NCI-H128 (cell line): ENCODE measurements at regions not wholly inside any gene's neighbourhood (a gene's known extent, or its start where the extent isn't known, plus 50 kb on each side); places are given as distances from the start of the nearest gene placed in this dataset.

Experiments
- DNase-seq: peaks from one replicate; lab custom pipeline; 2025; ENCODE audit not compliant: unreplicated experiment; lab: John Stamatoyannopoulos, UW

- DNase-seq, result no peak
Measured at GRCh38 chr1:29836651-29837646, 600.6 kb downstream of the PTPRU start.

- DNase-seq, result no peak
Measured at GRCh38 chr1:29835874-29836273, 599.6 kb downstream of the PTPRU start.

DNA sequence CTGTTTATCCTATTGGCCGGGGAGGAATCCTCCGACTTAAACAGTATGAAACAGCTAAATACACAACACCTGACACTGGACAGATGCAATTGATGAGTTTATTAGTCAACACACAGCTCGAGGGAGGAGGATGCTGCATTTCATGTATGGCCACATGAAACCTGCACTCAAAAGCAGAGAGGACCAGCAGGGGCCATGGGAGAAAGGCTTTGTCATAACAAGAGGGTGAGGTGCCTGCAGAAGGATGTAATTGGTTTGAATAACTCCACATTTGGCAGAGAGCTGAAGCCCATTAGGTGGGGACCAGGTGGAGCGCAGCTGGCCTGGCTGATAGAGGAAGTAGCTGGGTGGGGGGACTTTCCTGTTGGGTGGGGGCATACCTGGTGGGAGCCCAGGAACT lies 599.1 kb downstream of the PTPRU start:
- DNase-seq, result peak; percentile 55

DNA sequence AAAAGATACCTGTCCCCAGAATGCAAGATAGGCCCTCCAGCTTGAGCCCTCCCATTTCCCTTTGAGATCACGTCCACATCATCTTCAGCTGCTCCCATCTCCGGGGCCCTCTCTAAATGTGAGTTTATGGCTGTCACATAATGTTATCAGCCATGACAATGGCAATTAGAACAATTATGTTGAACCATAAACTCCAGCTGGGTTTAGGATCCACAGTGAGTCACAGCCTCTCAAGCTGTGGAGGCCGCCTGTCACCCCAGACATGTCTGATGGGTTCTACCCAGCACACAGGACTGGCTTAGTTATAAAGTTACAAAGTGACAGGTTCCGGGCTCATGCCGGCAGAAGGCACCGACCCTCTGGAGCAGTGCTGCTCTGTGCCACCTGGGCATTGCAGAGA lies 597.3 kb downstream of the PTPRU start:
- no peak for DNase-seq

DNA sequence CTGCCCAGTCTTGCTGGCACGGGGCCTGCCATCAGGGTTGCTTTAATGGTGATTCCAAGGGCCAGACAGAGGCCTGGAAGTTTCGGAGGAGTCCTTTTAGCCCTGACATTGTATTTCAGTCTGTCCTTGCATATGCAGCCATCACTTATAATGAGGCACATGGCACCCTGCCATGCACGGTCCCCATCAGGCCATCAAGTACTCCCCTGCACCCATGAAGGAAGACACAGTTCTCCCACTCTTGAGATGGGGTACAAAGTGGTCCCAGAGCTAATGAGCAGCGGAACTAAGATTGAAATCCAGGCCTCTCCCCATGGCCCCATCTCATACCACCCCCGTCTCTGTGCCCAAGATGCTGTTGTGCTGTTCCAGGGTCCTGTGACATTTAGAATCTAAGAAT lies 596.6 kb downstream of the PTPRU start:
- no peak for DNase-seq

- DNase-seq, result no peak
Measured at GRCh38 chr1:29832471-29832870, 596.1 kb downstream of the PTPRU start.

GRCh38 chr1:29831500-29832117 lies 595.3 kb downstream of the PTPRU start:
- DNase-seq, result no peak

DNA sequence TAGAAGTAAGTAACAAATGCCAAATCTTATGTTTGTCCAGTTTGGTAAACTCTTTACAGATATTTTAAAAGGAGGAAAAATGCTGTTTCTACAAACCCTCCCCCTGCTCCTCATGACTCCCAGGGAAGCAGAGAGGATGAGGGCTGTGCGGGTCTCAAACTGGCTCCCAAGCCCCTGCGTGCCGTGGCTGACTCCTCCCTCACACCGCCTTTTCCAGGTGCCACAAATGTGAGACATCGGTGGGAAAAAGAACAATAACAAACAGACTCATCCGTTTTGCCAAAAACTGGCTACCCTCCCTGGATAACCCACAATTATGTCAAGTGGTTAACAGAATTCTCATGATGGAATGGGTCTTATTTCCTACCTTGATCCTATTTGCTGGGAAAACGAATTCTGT lies 594.6 kb downstream of the PTPRU start:
- no peak for DNase-seq

DNA sequence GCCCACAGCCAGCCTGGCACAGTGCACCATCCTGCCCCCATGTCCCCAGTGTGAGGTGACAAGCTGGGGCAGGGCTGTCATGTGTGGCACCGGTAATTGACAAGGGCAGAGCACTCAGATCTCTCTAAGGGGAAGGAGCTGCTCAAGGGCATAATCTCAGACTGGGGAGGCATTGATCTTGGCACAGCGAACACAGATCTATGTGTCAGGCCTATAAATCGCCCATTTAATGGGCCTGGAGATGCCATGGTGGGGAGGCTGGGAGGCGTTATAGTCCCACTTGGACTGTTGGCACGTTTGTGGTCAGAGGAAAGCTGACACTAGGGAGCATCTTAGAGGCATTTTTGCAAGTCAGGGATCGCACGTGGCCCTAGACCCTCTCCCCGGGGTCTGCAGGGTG lies 594.1 kb downstream of the PTPRU start:
- no peak for DNase-seq

GRCh38 chr1:29829448-29830344 lies 593.4 kb downstream of the PTPRU start:
- DNase-seq, result no peak

GRCh38 chr1:29828526-29829447 lies 592.5 kb downstream of the PTPRU start:
- DNase-seq, result no peak

- no peak for DNase-seq
Measured at GRCh38 chr1:29827801-29828525, 591.6 kb downstream of the PTPRU start.

DNA sequence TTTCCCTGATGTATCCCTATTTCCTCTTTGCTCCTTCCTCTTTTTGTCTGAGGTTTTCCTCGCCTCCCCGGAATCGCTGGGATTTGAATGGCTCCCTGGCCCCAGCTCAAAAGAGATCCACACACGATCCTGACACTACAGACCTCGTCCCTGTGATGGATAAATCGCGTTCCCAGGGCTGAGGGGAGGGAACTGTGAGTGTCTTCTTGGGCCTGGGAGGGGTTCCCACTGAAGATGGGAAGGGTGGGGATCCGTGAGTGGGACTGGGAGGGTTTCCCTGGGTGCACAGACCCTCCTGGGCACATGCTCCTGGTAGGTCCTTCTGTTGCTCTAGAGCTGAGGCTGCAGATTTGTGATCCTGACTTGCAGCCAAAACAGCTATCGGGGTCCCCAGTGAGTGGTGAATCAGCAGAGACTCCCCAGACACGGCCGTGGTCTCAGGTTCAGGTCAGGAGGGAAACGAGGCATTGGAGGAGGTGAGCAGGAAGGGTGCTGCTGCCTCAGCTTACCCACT lies 591.0 kb downstream of the PTPRU start:
- DNase-seq, result no peak

- no peak for DNase-seq
Measured at GRCh38 chr1:29826646-29827045, 590.3 kb downstream of the PTPRU start.

GRCh38 chr1:29825941-29826415 lies 589.7 kb downstream of the PTPRU start:
- DNase-seq, result no peak

DNA sequence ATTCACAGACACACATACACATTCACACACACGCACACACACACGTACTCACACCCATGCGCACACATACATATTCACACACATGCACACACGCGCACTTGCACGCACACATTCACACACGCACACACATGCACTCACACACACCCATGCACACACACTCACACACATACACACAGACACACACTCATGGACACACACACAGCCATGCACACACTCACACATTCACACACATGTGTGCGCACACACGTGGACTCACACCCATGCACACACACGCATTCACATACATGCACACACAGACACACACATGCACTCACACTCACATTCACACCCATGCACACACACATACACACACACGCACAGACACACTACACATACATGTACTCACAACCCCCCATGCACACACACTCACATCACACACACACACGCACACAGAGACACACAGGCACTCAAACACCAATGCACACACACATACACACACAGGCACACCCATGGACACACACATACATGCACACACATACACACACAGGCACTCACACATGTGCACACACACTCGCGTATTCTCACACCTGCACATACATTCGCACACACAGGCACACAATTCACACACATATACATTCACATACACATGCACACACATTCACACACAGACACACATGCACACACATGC lies 589.1 kb downstream of the PTPRU start:
- no peak for DNase-seq

DNA sequence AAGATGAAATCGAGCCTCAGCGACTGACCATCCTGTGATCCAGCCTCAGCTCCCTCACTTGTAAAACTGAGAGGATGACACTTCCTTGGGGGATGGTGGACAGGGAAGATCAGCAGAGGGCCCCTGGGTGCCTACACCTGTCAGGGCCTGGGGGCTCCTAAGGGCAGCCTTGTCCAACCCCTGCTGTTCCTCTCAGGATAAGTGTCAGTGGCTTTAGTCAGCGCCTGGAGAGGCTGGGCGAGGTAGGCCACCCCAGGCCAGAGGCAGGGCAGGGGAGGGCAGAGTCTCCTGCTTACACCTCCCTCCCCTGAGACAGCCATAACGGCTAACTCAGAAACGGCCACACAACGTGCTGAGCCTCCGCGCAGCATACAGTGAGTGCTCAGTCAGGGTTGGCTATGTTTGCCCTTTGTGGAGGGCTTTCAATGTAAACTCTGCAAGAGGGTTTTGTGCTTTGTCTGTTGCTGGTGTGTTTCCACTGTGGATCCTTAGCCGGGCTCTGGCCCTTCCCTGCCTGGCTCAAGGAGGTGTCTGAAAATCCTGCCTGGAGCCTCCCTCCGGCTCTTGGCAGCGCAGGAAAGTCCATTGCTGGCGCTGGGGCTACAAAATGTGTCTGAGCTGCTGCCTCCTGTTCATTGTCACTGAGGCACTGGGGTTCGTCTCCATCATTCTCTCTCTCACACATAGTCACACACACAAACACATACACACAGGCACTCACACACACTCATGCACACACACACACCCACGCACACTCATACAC lies 588.4 kb downstream of the PTPRU start:
- no peak for DNase-seq

GRCh38 chr1:29824025-29824424 lies 587.7 kb downstream of the PTPRU start:
- DNase-seq, result no peak
